ENCODE measurements at regions not wholly inside any gene's neighbourhood (a gene's known extent, or its start where the extent isn't known, plus 50 kb on each side); places are given as distances from the start of the nearest gene placed in this dataset.

DNA sequence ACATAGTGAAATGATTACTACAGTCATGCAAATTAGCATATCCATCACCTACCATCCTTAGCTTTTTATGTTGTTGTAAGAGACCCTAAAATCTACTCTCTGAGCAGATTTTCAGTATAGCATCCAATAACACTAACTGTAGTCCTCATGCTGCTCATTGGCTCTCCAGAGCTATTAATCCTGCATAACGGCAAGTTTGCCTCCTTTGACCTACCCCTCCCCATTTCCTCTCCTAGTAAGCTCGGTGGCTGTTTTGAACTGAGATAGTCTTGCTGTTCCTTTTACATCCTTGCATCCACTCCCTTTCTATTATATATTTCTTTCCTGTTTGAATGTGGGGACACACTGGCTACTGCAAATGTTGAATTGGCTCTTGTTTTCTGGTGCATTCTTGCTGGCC lies 481.5 kb downstream of the TSN start:
- FAIRE-seq (no peak), DNase-seq (ENCODE audit: extremely low read depth in 1 of 4, low spot score in 3 of 4) (no peak), ATAC-seq (no peak)
- H3K9me3 ChIP-seq (replicated peaks; ENCODE audit: control insufficient read depth, insufficient read depth, low read depth, low read length): no peaks in the 10 kb centered on the region
- H4K20me1 ChIP-seq (replicated peaks; ENCODE audit: control insufficient read depth, insufficient read depth, low read length): no peaks in the 10 kb centered on the region; the same call in 1 of the 2 replicates
- H3K4me3 ChIP-seq: no peak overlapping the region
- in situ Hi-C loops (cut with MboI): no loop called here
- H3K4me1 ChIP-seq (replicated peaks in 1 of 2; ENCODE audit: control insufficient read depth in 2 of 2, insufficient read depth in 2 of 2, low read length in 2 of 2): no peaks in the 10 kb centered on the region
- intact Hi-C loops (cut with micrococcal nuclease): no loop called here
- ChIA-PET POLR2A (no interaction called here), CTCF (ENCODE audit: low intra/inter-chr PET ratio) (no interaction called here)
- H3K9me1 ChIP-seq (ENCODE audit: control insufficient read depth, insufficient read depth, low read length): peaks cover 4% of the 10 kb centered on the region
- TF ChIP-seq ZNF146 (CRISPR knock-in tag; IDR thresholded peaks at IDR 0.05; ENCODE audit: unreplicated experiment) (no peak), MEIS2 (IDR thresholded peaks at IDR 0.05; ENCODE audit: partially characterized antibody) (no peak), ATF2 (CRISPR knock-in tag; IDR thresholded peaks at IDR 0.05) (no peak), NUFIP1 (IDR thresholded peaks at IDR 0.05; ENCODE audit: partially characterized antibody) (no peak), PTTG1 (tag; IDR thresholded peaks at IDR 0.05; ENCODE audit: low read depth) (no peak), FOXA3 (CRISPR knock-in tag; conservative IDR thresholded peaks at IDR 0.05 in 1 of 2, IDR thresholded peaks at IDR 0.05 in 1 of 2) (no peak), PCBP1 (IDR thresholded peaks at IDR 0.05; ENCODE audit: low read depth, low read length, poor library complexity, severe bottlenecking) (no peak), ETV6 (IDR thresholded peaks at IDR 0.05; ENCODE audit: borderline replicate concordance in 1 of 2, low read depth in 2 of 2, low read length in 1 of 2) (no peak), ETV6 (CRISPR knock-in tag; IDR thresholded peaks at IDR 0.05; ENCODE audit: borderline replicate concordance) (no peak), SRSF9 (IDR thresholded peaks at IDR 0.05; ENCODE audit: borderline replicate concordance, low read depth, low read length) (no peak), MTA1 (IDR thresholded peaks at IDR 0.05; ENCODE audit: borderline replicate concordance) (no peak), SRSF1 (IDR thresholded peaks at IDR 0.05; ENCODE audit: low read depth, low read length) (no peak), BHLHE40 (IDR thresholded peaks at IDR 0.05; ENCODE audit: low read length) (no peak), GATA2 (CRISPR knock-in tag; IDR thresholded peaks at IDR 0.05) (no peak), KLF13 (tag; IDR thresholded peaks at IDR 0.05; ENCODE audit: borderline replicate concordance, low read depth) (no peak)
- TF ChIP-seq, protein P1, sequence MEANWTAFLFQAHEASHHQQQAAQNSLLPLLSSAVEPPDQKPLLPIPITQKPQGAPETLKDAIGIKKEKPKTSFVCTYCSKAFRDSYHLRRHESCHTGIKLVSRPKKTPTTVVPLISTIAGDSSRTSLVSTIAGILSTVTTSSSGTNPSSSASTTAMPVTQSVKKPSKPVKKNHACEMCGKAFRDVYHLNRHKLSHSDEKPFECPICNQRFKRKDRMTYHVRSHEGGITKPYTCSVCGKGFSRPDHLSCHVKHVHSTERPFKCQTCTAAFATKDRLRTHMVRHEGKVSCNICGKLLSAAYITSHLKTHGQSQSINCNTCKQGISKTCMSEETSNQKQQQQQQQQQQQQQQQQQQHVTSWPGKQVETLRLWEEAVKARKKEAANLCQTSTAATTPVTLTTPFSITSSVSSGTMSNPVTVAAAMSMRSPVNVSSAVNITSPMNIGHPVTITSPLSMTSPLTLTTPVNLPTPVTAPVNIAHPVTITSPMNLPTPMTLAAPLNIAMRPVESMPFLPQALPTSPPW (CRISPR knock-in tag; IDR thresholded peaks at IDR 0.05): no peak
- no peak overlapping the region for H3K27ac ChIP-seq (ENCODE audit: extremely low read depth, low read depth, low read length)
- H2AFZ ChIP-seq (ENCODE audit: low read depth, low read length): no peak overlapping the region
- H3K4me2 ChIP-seq (ENCODE audit: insufficient read depth, low read length): no peak overlapping the region
- H3K9ac ChIP-seq (ENCODE audit: insufficient read depth in 1 of 2, low read depth in 2 of 2, low read length in 2 of 2): no peak overlapping the region
- WGBS (ENCODE audit: insufficient coverage, low coverage, missing lambda C conversion rate): 6% methylated on average over 2 of the region's 2 CpGs
- no peaks in the 10 kb centered on the region for H3K36me3 ChIP-seq (ENCODE audit: control insufficient read depth, insufficient read depth, low read length)
- no peaks in the 10 kb centered on the region for H3K79me2 ChIP-seq (ENCODE audit: control insufficient read depth, insufficient read depth, low read length)
- no peaks in the 10 kb centered on the region; a peak in 1 of 5 replicates for H3K27me3 ChIP-seq (ENCODE audit: control insufficient read depth in 2 of 2, insufficient read depth in 2 of 2, low read length in 2 of 2)
- BruUV-seq (replicated peaks): no TSS peak
